Inferior parietal cortex (tissue), 1 donor: ENCODE measurements at regions not wholly inside any gene's neighbourhood (a gene's known extent, or its start where the extent isn't known, plus 50 kb on each side); places are given as distances from the start of the nearest gene placed in this dataset.

Source experiments
- DNase-seq: peaks from one replicate; pipeline ENCODE4 v3.0.0-alpha.2; 2016; ENCODE audit errors: extremely low spot score

GRCh38 chr18:64639536-64639935, 490.6 kb upstream of the LINC00305 start:
- DNase-seq = peak; percentile 23

- DNase-seq = no peak
Measured at GRCh38 chr18:64620971-64621560, 472.2 kb upstream of the LINC00305 start.

GRCh38 chr18:64618390-64618789, 469.5 kb upstream of the LINC00305 start:
- DNase-seq = no peak

- DNase-seq = no peak
Measured at GRCh38 chr18:64615021-64615420, 466.1 kb upstream of the LINC00305 start.

- DNase-seq = no peak
Measured at GRCh38 chr18:64614446-64614845, 465.6 kb upstream of the LINC00305 start.

- no peak for DNase-seq
Measured at GRCh38 chr18:64592246-64592645, 443.4 kb upstream of the LINC00305 start.

GRCh38 chr18:64589000-64589399, 440.1 kb upstream of the LINC00305 start:
- DNase-seq = no peak

GRCh38 chr18:64566456-64566855, 417.6 kb upstream of the LINC00305 start:
- no peak for DNase-seq

GRCh38 chr18:64562651-64563050, 413.8 kb upstream of the LINC00305 start:
- no peak for DNase-seq

- DNase-seq = no peak
Measured at GRCh38 chr18:64546451-64546850, 397.6 kb upstream of the LINC00305 start.

GRCh38 chr18:64539847-64540246, 391.0 kb upstream of the LINC00305 start:
- DNase-seq = no peak

- no peak for DNase-seq
Measured at GRCh38 chr18:64528646-64529045, 379.8 kb upstream of the LINC00305 start.

- no peak for DNase-seq
Measured at GRCh38 chr18:64519201-64519600, 370.3 kb upstream of the LINC00305 start.

GRCh38 chr18:64518191-64518590, 369.3 kb upstream of the LINC00305 start:
- no peak for DNase-seq

GRCh38 chr18:64513401-64513800, 364.5 kb upstream of the LINC00305 start:
- no peak for DNase-seq

- no peak for DNase-seq
Measured at GRCh38 chr18:64490207-64490606, 341.3 kb upstream of the LINC00305 start.

- DNase-seq = no peak
Measured at GRCh38 chr18:64488698-64489097, 339.8 kb upstream of the LINC00305 start.

GRCh38 chr18:64474773-64475172, 325.9 kb upstream of the LINC00305 start:
- DNase-seq = no peak

- no peak for DNase-seq
Measured at GRCh38 chr18:64474255-64474654, 325.4 kb upstream of the LINC00305 start.

- no peak for DNase-seq
Measured at GRCh38 chr18:64449434-64449833, 300.5 kb upstream of the LINC00305 start.

GRCh38 chr18:64444819-64445218, 295.9 kb upstream of the LINC00305 start:
- no peak for DNase-seq

GRCh38 chr18:64438178-64438577, 289.3 kb upstream of the LINC00305 start:
- no peak for DNase-seq

- no peak for DNase-seq
Measured at GRCh38 chr18:64436111-64436510, 287.2 kb upstream of the LINC00305 start.

GRCh38 chr18:64419156-64419555, 270.3 kb upstream of the LINC00305 start:
- DNase-seq = no peak
